Activated naive CD4-positive, alpha-beta T cell treated with anti-CD3 and anti-CD28 coated beads, Interleukin-2, amount 50 U/mL, for 16 hours (primary cell): ENCODE measurements at regions not wholly inside any gene's neighbourhood (a gene's known extent, or its start where the extent isn't known, plus 50 kb on each side); places are given as distances from the start of the nearest gene placed in this dataset.

Source experiments
- DNase-seq: peaks from one replicate; pipeline ENCODE4 v3.0.0-alpha.2; 2020

DNA sequence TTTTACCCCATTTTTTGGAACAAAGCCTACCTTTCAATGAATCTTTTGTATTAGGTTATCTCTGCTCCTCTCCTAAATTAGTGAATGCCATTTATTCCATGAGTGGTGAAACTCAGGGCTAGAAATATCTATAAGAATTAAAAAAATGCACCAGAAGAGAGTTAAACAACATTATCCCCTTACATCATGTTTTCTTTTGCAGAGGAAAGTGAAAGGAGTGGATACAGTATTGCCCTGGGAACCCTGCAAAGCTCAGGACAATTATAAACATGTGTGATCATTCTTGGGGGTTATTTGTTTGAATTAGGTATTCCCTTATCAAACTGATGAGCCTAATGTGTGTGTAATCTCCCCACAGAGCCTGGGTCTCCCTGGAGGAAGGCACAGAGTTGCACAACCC is 559.2 kb downstream of the RNF144A start:
- no peak for DNase-seq

DNA sequence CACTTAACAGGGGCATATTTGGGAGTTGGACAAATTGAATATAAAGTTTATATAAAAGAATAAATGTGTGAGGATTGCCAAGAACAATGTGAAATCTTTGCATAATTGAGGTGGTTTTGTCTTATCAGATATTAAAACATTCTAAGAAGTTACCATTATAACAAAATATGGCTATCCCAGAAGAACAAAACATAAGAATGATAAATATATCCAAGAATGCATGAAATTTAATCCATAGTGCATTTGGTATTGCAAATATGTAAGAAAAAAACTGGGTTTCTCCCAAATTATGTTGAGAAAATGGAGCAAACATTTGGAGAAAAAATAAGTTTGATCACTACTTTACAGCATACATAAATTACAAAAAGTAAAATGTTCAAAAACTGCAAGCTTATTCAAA is 562.4 kb downstream of the RNF144A start:
- no peak for DNase-seq

GRCh38 chr2:7480431-7480830 is 563.2 kb downstream of the RNF144A start:
- DNase-seq, result no peak

DNA sequence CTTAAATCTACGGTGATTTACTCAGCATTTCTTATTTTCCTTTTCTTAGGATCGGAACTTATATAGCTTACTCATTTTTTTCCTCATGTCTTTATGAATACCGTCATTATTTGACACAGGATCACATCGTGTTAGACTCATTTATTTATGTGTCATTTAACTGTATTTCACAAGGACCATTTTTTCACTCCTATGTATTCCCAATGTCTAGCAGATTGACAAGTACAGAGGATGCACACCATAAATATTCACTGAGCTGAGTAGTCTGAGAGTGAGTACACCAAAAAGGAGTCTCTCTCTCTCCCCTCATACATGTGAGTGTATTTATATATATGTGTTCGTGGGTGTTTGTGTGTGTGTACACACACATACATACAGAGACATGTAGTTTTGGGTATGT is 573.5 kb downstream of the RNF144A start:
- no peak for DNase-seq

DNA sequence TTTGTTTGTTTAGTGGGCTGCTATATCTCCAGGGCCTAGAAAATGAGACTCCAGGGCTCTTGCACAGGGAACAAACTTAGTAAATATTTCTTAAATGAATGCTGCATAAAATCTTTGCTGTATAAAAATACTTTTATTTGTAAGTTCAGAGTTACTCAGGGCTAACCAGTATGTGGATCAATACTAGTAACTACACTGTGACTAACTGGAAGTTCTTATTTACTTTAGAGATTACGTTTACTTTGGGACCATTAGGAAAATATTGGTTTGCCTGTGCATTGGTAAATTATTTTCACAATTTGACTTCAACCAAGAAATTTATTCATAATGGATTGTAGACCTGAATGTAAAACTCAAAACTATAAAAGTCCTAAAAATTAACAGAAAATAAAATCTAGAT is 575.5 kb downstream of the RNF144A start:
- DNase-seq, result no peak

- no peak for DNase-seq
Measured at GRCh38 chr2:7497178-7497577, 580.0 kb downstream of the RNF144A start.

GRCh38 chr2:7499018-7499417 is 581.8 kb downstream of the RNF144A start:
- no peak for DNase-seq

GRCh38 chr2:7502336-7502735 is 585.1 kb downstream of the RNF144A start:
- DNase-seq, result no peak

- no peak for DNase-seq
Measured at GRCh38 chr2:7508296-7508943, 591.2 kb downstream of the RNF144A start.

DNA sequence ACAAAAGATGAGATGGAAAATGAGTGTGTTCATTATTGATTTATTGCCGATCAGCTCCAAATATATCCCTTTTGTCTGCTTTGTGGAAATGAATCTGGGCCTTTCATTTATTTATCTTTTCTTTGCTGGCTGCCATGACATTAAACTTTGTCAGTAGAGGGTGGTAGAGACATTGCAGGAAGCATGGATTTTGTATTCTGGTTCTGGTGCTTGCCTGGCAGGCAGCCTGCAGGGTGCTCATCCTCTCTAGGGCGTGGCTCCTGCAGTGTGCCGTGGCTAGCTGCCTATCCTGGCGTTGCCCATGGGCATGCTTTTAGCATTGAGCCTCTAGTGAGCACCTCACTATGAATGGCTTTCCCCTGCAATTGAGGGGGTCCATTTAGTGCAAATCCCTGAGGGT is 593.1 kb downstream of the RNF144A start:
- DNase-seq, result no peak

GRCh38 chr2:7513834-7514233 is 596.6 kb downstream of the RNF144A start:
- no peak for DNase-seq

DNA sequence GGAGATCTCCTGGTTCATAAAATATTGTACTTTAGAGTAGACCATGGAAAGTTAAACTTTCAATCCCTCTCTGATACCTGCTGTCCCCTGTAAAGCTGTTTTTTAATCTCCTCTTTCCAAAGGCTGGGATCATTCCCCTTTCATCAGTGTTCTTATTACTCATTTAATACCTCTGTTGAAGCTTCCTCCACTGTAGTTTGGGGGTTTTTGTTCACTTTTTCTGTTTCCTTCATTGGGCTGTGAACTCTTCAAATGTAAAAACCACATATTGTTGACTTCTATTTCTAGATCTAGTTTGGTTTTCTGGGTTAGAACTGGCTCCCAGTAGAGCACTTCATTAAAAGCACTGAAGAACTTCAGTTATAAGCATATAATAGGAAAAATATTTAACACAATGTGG is 598.1 kb downstream of the RNF144A start:
- DNase-seq, result no peak

DNA sequence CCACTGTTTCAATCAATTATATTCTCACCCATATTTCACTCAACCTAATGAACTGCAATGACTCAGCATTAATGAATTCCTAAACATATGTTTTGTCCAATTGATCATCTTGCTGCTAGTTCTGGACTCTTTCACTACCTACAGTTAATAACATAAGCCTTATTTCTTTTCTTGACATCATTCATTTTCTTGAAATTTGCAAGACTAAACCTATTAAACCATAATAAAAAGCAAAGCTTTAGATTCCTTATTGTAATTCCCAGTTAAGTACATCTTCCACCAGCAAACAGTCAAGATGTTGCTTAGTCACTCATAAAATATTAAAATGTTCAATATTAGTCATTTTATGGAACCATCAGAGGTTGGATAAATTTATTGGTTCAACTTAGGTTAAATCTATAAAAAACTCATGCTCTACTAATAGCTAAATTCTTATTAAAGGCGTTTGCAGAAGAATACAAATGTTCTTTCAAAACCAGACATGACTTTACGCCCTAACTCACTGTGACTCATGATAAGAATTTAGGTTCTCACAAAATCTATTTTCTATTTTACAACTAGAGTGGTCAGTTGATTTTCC is 599.4 kb downstream of the RNF144A start:
- no peak for DNase-seq

- peak; percentile 21 for DNase-seq
Measured at GRCh38 chr2:7517088-7517487, 599.9 kb downstream of the RNF144A start.

GRCh38 chr2:7517851-7518250 is 600.6 kb downstream of the RNF144A start:
- no peak for DNase-seq

- no peak for DNase-seq
Measured at GRCh38 chr2:7523481-7524120, 606.4 kb downstream of the RNF144A start.

- no peak for DNase-seq
Measured at GRCh38 chr2:7524195-7524594, 607.0 kb downstream of the RNF144A start.

- no peak for DNase-seq
Measured at GRCh38 chr2:7525746-7526145, 608.5 kb downstream of the RNF144A start.

GRCh38 chr2:7527165-7527722 is 610.0 kb downstream of the RNF144A start:
- DNase-seq, result no peak

DNA sequence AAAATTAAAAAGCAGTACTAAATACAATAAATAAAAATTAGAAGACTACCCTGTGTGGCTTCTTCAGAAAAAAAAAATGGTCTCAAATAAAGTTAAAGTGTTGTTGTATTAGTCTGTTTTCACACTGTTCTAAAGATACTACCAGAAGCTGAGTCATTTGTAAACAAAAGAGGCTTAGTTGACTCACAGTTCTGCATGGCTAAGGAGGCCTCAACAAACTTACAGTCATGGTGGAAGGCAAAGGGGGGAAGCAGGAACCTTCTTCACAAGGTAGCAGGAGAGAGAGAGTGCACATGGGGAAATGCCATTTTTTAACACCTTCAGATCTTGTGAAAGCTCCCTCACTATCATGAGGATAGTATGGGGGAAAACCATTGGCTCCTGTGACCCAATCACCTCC is 612.8 kb downstream of the RNF144A start:
- DNase-seq, result no peak

DNA sequence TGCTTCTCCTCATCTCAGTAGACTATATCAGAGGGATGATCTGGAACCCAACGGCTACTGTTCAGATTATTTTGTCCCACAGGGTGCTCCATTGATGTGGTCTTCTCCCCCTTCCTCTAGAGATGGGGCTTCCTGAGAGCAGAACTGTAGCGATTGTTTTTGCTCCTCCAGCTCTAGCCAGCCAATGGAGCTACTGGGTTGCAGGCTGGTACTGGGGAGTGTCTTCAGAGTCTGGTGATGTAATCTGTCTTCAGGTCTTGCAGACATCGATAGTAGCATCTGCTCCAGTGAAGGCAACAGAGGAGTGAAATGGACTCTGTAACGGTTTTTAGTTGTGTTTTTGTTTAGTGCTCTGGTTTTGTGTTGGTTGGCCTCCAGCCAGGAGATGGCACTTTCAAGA is 621.9 kb downstream of the RNF144A start:
- no peak for DNase-seq

- DNase-seq, result no peak
Measured at GRCh38 chr2:7539760-7540159, 622.5 kb downstream of the RNF144A start.

DNA sequence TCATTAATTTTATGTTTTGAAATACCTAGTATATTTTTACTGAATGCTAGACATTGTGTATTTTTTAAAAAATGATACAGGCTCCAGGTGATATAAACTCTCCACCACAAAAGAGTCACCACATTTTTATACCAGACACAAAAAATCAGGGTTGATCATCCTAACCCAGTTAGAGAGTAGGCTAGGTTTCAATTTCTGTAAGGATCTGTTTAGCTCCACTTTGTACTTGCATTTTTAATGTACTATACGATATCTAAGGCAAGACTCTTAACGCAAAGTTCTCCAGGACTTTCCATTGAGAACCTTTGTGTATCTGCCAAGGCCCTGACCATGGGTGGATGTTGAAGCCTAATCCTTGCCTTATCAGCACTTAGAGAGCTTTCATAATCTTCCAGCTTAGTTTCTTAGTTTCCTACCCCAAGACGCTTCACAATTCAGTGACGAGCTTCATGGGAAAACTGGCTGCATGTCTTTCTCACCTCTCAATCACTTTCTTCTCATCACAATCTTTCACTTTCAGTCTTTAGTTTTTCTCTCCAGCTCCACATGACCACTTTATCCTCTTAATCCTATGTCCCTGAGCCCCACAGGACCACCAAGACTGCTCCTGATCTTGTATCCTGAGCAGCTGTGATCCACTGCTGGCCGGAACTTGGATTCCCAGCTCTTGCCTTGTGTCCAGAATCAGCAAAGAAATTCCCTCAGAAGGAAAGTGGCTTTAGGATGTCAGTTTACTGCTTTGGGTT is 635.8 kb downstream of the RNF144A start:
- DNase-seq, result no peak

DNA sequence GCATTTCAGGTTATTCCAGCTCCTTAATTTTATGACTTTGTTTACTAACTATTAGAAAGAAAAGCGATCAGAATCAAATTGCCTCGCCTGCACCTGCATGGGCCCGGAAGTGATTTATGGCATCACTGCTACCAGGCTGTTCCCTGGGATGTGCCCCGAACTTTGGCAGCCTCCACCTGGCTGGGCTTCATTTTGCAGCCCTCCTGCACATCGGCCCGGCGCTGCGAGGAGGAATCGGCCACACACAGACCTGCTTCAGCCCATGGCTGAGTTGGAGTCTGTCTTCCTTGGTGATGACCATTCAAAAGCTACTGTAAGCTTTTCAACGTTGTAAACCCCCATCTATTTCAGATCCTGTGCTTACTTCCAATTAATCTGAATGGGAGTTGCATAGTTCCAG is 638.0 kb downstream of the RNF144A start:
- no peak for DNase-seq
